Nephron progenitor cell (in vitro differentiated cells): ENCODE measurements at regions not wholly inside any gene's neighbourhood (a gene's known extent, or its start where the extent isn't known, plus 50 kb on each side); places are given as distances from the start of the nearest gene placed in this dataset.

ENCODE experiments used
- DNase-seq: peaks from one replicate; pipeline ENCODE4 v3.0.0; 2021
- H3K27ac Mint-ChIP-seq: 2 replicates; pipeline ENCODE4 v1.8.0; 2021; ENCODE audit warnings: mild to moderate bottlenecking, moderate library complexity, mixed read lengths
- H3K27me3 Mint-ChIP-seq: 2 replicates; pipeline ENCODE4 v1.8.0; 2021; ENCODE audit warnings: mild to moderate bottlenecking, low read depth, mixed read lengths; ENCODE audit not compliant: poor library complexity
- H3K36me3 Mint-ChIP-seq: 2 replicates; pipeline ENCODE4 v1.8.0; 2021; ENCODE audit warnings: low read depth, mixed read lengths
- H3K4me1 Mint-ChIP-seq: 2 replicates; pipeline ENCODE4 v1.8.0; 2021; ENCODE audit warnings: mixed read lengths
- H3K4me3 Mint-ChIP-seq: 2 replicates; pipeline ENCODE4 v1.8.0; 2021; ENCODE audit warnings: mild to moderate bottlenecking, moderate library complexity, mixed read lengths
- H3K9me3 Mint-ChIP-seq: 2 replicates; pipeline ENCODE4 v1.8.0; 2021; ENCODE audit warnings: mild to moderate bottlenecking, moderate library complexity, mixed read lengths
- TF ChIP-seq, protein P1 (sequence below): fragments of 200-600 bp; sonication (generic); IDR thresholded peaks from 2 replicates; pipeline ENCODE4 v1.5.0; 2021; ENCODE audit warnings: antibody characterized with exemption

DNA sequence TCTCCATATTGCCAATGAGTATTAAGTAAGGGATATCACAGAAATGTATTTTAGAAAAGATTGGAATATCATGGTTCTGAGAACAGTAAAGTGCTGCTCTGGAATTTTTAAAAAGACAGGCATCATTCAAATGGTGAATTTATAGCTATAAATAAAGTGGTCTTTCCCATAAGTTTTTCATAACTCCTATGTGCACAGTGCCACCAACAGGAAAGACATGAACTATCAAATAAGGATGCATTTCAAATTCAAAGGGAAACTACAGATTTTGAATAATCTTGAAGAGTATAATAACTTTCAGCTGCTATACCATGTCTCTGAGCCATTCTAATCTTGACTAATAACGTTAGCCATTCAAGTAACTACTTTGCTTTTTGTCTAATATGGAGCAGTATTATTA, 456.8 kb upstream of the GJE1 start:
- no peak for DNase-seq
- Mint-ChIP-seq H3K36me3 (no peaks in the 10 kb centered on the region), H3K27ac (no peak overlapping the region), H3K4me1 (no peaks in the 10 kb centered on the region), H3K4me3 (no peak overlapping the region), H3K27me3 (peaks cover 4% of the 10 kb centered on the region), H3K9me3 (no peaks in the 10 kb centered on the region)
- TF ChIP-seq, protein P1, sequence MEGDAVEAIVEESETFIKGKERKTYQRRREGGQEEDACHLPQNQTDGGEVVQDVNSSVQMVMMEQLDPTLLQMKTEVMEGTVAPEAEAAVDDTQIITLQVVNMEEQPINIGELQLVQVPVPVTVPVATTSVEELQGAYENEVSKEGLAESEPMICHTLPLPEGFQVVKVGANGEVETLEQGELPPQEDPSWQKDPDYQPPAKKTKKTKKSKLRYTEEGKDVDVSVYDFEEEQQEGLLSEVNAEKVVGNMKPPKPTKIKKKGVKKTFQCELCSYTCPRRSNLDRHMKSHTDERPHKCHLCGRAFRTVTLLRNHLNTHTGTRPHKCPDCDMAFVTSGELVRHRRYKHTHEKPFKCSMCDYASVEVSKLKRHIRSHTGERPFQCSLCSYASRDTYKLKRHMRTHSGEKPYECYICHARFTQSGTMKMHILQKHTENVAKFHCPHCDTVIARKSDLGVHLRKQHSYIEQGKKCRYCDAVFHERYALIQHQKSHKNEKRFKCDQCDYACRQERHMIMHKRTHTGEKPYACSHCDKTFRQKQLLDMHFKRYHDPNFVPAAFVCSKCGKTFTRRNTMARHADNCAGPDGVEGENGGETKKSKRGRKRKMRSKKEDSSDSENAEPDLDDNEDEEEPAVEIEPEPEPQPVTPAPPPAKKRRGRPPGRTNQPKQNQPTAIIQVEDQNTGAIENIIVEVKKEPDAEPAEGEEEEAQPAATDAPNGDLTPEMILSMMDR: no peak

- Mint-ChIP-seq H3K27me3 (no peaks in the 10 kb centered on the region), H3K9me3 (no peaks in the 10 kb centered on the region), H3K4me1 (no peaks in the 10 kb centered on the region), H3K36me3 (no peaks in the 10 kb centered on the region), H3K27ac (no peak overlapping the region), H3K4me3 (no peak overlapping the region)
- no peak for DNase-seq
- TF ChIP-seq, protein P1: no peak
Measured at GRCh38 chr6:141669141-141669540, 463.6 kb upstream of the GJE1 start.

GRCh38 chr6:141667580-141668309, 465.0 kb upstream of the GJE1 start:
- Mint-ChIP-seq H3K4me3 (no peak overlapping the region), H3K9me3 (no peaks in the 10 kb centered on the region), H3K27me3 (no peaks in the 10 kb centered on the region), H3K36me3 (no peaks in the 10 kb centered on the region), H3K27ac (no peak overlapping the region), H3K4me1 (no peaks in the 10 kb centered on the region)
- TF ChIP-seq, protein P1: no peak
- DNase-seq: no peak

DNA sequence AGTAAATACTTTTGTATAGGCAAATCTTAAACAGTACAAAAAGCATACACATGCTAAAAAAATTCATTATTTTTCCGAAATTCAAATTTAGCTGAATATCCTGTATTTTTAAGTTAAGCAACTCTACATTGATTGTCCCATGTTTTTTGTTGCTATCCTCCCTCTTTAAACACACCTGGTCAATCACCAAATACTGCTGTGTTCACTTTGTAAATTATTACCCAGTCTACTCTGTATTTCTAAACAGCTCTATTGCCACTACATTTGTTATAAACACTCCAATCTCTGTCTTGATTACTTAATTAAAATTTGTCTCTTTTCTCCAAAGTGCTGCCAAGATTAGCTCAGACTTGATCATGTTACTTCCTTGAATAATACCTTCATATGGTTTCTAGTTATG, 466.5 kb upstream of the GJE1 start:
- no peak for DNase-seq
- no peak overlapping the region for H3K27ac Mint-ChIP-seq
- no peaks in the 10 kb centered on the region for H3K27me3 Mint-ChIP-seq
- no peaks in the 10 kb centered on the region for H3K36me3 Mint-ChIP-seq
- no peak overlapping the region for H3K4me3 Mint-ChIP-seq
- TF ChIP-seq, protein P1: no peak
- H3K9me3 Mint-ChIP-seq: no peaks in the 10 kb centered on the region
- H3K4me1 Mint-ChIP-seq: no peaks in the 10 kb centered on the region

- Mint-ChIP-seq H3K9me3 (no peaks in the 10 kb centered on the region), H3K36me3 (no peaks in the 10 kb centered on the region), H3K4me3 (no peak overlapping the region), H3K27ac (no peak overlapping the region), H3K4me1 (no peaks in the 10 kb centered on the region), H3K27me3 (no peaks in the 10 kb centered on the region)
- TF ChIP-seq, protein P1: no peak
- no peak for DNase-seq
Measured at GRCh38 chr6:141664744-141665143, 468.0 kb upstream of the GJE1 start.

- Mint-ChIP-seq H3K36me3 (no peaks in the 10 kb centered on the region), H3K9me3 (no peaks in the 10 kb centered on the region), H3K27me3 (no peaks in the 10 kb centered on the region), H3K4me3 (no peak overlapping the region), H3K4me1 (no peaks in the 10 kb centered on the region), H3K27ac (no peak overlapping the region)
- TF ChIP-seq, protein P1: no peak
- DNase-seq: no peak
Measured at GRCh38 chr6:141659582-141659981, 473.1 kb upstream of the GJE1 start.
